A549 (cell line): ENCODE measurements at regions not wholly inside any gene's neighbourhood (a gene's known extent, or its start where the extent isn't known, plus 50 kb on each side); places are given as distances from the start of the nearest gene placed in this dataset.

ENCODE experiments used
- ATAC-seq, 2 experiments: fragments of 200-7000 bp in 1 of 2; fragments of >200 bp in 1 of 2; cut with Nextera tagmentation in 1 of 2; cut with Tn5 transposase in 1 of 2; 3 replicates each; pipeline versions ENCODE4 v1.8.0 to v1.9.1; 2018 to 2020; ENCODE audit warnings: mild to moderate bottlenecking in 1 of 2, moderate library complexity in 1 of 2
- CTCF ChIA-PET: fragments of 300-600 bp; sonication (Branson Sonifier 250); formaldehyde crosslinking; extraction: SDS; loops from one replicate; lab custom pipeline; 2021; ENCODE audit warnings: antibody characterized with exemption, inconsistent platforms; lab: Yijun Ruan, JAX
- POLR2A ChIA-PET: fragments of 350-600 bp; formaldehyde crosslinking; extraction: SDS; loops from one replicate; lab custom pipeline; 2021; ENCODE audit warnings: antibody characterized with exemption, inconsistent platforms; lab: Yijun Ruan, JAX
- DNase-seq, 2 experiments: peaks; one replicate each; pipeline versions ENCODE4 v3.0.0 to v3.0.0-alpha.2; 2011 to 2016; ENCODE audit warnings: low read depth in 1 of 2, low spot score in 1 of 2
- FAIRE-seq: peaks from 2 replicates; lab custom pipeline; 2011; peaks lifted over from hg19 to GRCh38; lab: Jason Lieb, UNC
- H3K27ac ChIP-seq, 2 experiments: fragments of >200 bp; sonication (Bioruptor Twin); formaldehyde crosslinking; 3 replicates each; pipeline ENCODE4 v1.5.1; 2016 to 2017
- H3K4me1 ChIP-seq: fragments of >200 bp; sonication (Bioruptor Twin); formaldehyde crosslinking; 3 replicates; pipeline ENCODE4 v1.6.1; 2016
- H3K4me2 ChIP-seq: fragments of >200 bp; sonication (Bioruptor Twin); formaldehyde crosslinking; 3 replicates; pipeline ENCODE4 v1.6.1; 2016
- H3K4me3 ChIP-seq: fragments of >200 bp; sonication (Bioruptor Twin); formaldehyde crosslinking; 3 replicates; pipeline ENCODE4 v1.5.1; 2016
- H3K9me3 ChIP-seq: fragments of >200 bp; sonication (Bioruptor Twin); formaldehyde crosslinking; 3 replicates; pipeline ENCODE4 v1.6.1; 2016
- CHD2 ChIP-seq: fragments of 150-350 bp; IDR thresholded peaks from 2 replicates; pipeline ENCODE4 v1.6.1; 2014; ENCODE audit warnings: low read length; ENCODE audit not compliant: partially characterized antibody
- EP300 ChIP-seq, 2 experiments: fragments of >200 bp; sonication (Bioruptor Twin); formaldehyde crosslinking; IDR thresholded peaks; 2 replicates in 1 of 2; 3 replicates in 1 of 2; pipeline ENCODE4 v1.6.1; 2016 to 2017
- ESRRA ChIP-seq: fragments of 150-350 bp; IDR thresholded peaks from 2 replicates; pipeline ENCODE4 v1.6.1; 2014; ENCODE audit warnings: mild to moderate bottlenecking, low read length, borderline replicate concordance
- FOSB ChIP-seq: fragments of 250-450 bp; sonication (Bioruptor Pico); IDR thresholded peaks from 2 replicates; pipeline ENCODE4 v1.5.0; 2020; ENCODE audit warnings: mild to moderate bottlenecking, moderate library complexity
- GATA3 ChIP-seq: IDR thresholded peaks from 2 replicates; pipeline ENCODE4 v1.6.1; 2012; ENCODE audit warnings: borderline replicate concordance
- HDAC2 ChIP-seq: fragments of 200-600 bp; sonication (generic); IDR thresholded peaks from 2 replicates; pipeline ENCODE4 v1.6.1; 2016
- JUNB ChIP-seq: fragments of >200 bp; sonication (Bioruptor Twin); formaldehyde crosslinking; IDR thresholded peaks from 2 replicates; pipeline ENCODE4 v1.6.1; 2016
- MAZ ChIP-seq: fragments of 150-350 bp; IDR thresholded peaks from 2 replicates; pipeline ENCODE4 v1.6.1; 2014; ENCODE audit warnings: antibody characterized with exemption, low read depth, low read length, borderline replicate concordance
- MYC ChIP-seq: IDR thresholded peaks from 2 replicates; pipeline ENCODE4 v1.6.1; 2012; ENCODE audit warnings: mild to moderate bottlenecking, inconsistent platforms, low read length, improper control_type of control experiment, borderline replicate concordance
- NR3C1 ChIP-seq: fragments of >200 bp; sonication (Bioruptor Twin); formaldehyde crosslinking; IDR thresholded peaks from 3 replicates; pipeline ENCODE4 v1.6.1; 2017
- PHF8 ChIP-seq: fragments of 200-600 bp; sonication (generic); IDR thresholded peaks from 2 replicates; pipeline ENCODE4 v1.6.1; 2016; ENCODE audit warnings: low read depth, mild to moderate bottlenecking, antibody characterized with exemption, moderate library complexity, borderline replicate concordance
- RAD21 ChIP-seq, 2 experiments: fragments of >200 bp in 1 of 2; sonication (Bioruptor Twin) in 1 of 2; formaldehyde crosslinking in 1 of 2; IDR thresholded peaks in 1 of 2; conservative IDR thresholded peaks in 1 of 2; 2 replicates in 1 of 2; 3 replicates in 1 of 2; pipeline ENCODE4 v1.6.1; 2012 to 2018; ENCODE audit warnings: inconsistent platforms in 1 of 2
- RCOR1 ChIP-seq: fragments of 150-350 bp; IDR thresholded peaks from 2 replicates; pipeline ENCODE4 v1.6.1; 2014; ENCODE audit warnings: antibody characterized with exemption, low read length, low read depth
- RFX5 ChIP-seq: fragments of 450-650 bp; IDR thresholded peaks from 2 replicates; pipeline ENCODE4 v1.7.1; 2014; ENCODE audit warnings: antibody characterized with exemption, mild to moderate bottlenecking, moderate library complexity
- SMC3 ChIP-seq: fragments of >200 bp; sonication (Bioruptor Twin); formaldehyde crosslinking; IDR thresholded peaks from 3 replicates; pipeline ENCODE4 v1.6.1; 2018; ENCODE audit warnings: inconsistent platforms
- TP53 ChIP-seq: fragments of 250-450 bp; sonication (Bioruptor Pico); IDR thresholded peaks from 2 replicates; pipeline ENCODE4 v1.5.0; 2021; ENCODE audit warnings: mild to moderate bottlenecking, moderate library complexity
- WGBS: methylation state at CpG from one replicate; pipeline ENCODE4 v1.1.6; 2017; ENCODE audit errors: missing lambda C conversion rate; 5-methylcytosine and 5-hydroxymethylcytosine counted together
- TF ChIP-seq, protein P1 (sequence below): fragments of >200 bp; sonication (Bioruptor Twin); formaldehyde crosslinking; IDR thresholded peaks from 2 replicates; pipeline ENCODE4 v1.6.1; 2016
- TF ChIP-seq, protein P2 (sequence below): fragments of >200 bp; sonication (Bioruptor Twin); formaldehyde crosslinking; IDR thresholded peaks from 3 replicates; pipeline ENCODE4 v1.5.1; 2016
- TF ChIP-seq, protein P3 (sequence below): IDR thresholded peaks from 2 replicates; pipeline ENCODE4 v1.6.1; 2012
- TF ChIP-seq, protein P4 (sequence below): fragments of 250-450 bp; sonication (Bioruptor Pico); IDR thresholded peaks from 2 replicates; pipeline ENCODE4 v1.5.0; 2020; ENCODE audit warnings: low read depth, mild to moderate bottlenecking, moderate library complexity
- TF ChIP-seq, protein P5 (sequence below): IDR thresholded peaks from 2 replicates; pipeline ENCODE4 v1.6.1; 2012
- TF ChIP-seq, protein P6 (sequence below): fragments of 200-600 bp; sonication (generic); IDR thresholded peaks from 2 replicates; pipeline ENCODE4 v1.6.1; 2016; ENCODE audit warnings: antibody characterized with exemption, mild to moderate bottlenecking, moderate library complexity
- TF ChIP-seq, protein P7 (sequence below): fragments of 450-650 bp; IDR thresholded peaks from 2 replicates; pipeline ENCODE4 v1.6.1; 2014; ENCODE audit warnings: antibody characterized with exemption
- TF ChIP-seq, protein P8 (sequence below): fragments of >200 bp; sonication (Bioruptor Twin); formaldehyde crosslinking; IDR thresholded peaks from 3 replicates; pipeline ENCODE4 v1.6.1; 2016

DNA sequence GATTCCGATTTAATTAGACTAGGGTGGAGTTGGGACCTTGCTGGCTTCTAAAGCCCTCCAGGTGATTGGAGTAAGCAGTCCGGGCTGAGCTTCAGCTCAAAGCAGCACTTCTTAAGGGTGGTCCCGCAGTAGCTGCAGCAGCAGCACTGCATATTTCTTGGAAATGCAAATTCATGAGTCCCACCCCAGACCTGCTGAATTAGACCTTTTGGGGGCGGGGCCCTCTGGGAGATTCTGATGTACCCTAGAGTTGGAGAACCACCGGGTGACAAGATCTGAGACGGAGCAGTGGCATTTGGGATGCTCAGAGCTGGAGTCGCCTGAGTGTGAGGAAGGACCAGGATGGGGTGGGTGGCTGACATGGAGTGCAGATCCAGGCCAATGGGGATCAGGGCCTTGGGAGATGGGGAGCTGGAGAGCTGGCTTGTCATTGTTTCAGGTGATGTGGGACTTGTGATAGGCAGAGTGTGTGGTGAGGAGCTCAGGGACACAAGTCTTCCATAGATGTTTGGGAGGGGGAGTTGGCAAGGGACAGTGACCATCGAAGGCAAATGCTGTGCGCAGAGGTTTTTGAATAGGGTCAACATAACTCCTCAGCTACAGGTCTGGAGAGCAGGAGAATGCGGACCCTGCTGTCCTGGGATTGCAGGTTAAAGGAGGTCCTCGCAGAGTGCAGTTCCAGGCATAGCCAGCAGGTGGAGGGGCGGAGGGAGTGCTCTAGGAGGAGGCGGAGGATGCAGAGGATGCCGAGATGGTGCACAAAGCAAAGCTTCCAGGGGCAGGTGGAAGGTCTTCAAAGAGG lies 130.9 kb upstream of the RAB12 start:
- no peak overlapping the region for H3K4me2 ChIP-seq
- POLR2A ChIA-PET = no interaction called here
- TF ChIP-seq GATA3 = no peak
- no peak for TF ChIP-seq RFX5
- TF ChIP-seq, protein P1, sequence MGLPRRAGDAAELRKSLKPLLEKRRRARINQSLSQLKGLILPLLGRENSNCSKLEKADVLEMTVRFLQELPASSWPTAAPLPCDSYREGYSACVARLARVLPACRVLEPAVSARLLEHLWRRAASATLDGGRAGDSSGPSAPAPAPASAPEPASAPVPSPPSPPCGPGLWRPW = no peak
- TF ChIP-seq, protein P2, sequence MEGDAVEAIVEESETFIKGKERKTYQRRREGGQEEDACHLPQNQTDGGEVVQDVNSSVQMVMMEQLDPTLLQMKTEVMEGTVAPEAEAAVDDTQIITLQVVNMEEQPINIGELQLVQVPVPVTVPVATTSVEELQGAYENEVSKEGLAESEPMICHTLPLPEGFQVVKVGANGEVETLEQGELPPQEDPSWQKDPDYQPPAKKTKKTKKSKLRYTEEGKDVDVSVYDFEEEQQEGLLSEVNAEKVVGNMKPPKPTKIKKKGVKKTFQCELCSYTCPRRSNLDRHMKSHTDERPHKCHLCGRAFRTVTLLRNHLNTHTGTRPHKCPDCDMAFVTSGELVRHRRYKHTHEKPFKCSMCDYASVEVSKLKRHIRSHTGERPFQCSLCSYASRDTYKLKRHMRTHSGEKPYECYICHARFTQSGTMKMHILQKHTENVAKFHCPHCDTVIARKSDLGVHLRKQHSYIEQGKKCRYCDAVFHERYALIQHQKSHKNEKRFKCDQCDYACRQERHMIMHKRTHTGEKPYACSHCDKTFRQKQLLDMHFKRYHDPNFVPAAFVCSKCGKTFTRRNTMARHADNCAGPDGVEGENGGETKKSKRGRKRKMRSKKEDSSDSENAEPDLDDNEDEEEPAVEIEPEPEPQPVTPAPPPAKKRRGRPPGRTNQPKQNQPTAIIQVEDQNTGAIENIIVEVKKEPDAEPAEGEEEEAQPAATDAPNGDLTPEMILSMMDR = peak; percentile 43; the same call in 2 of the 3 replicates
- TF ChIP-seq RAD21 (conservative IDR thresholded peaks at IDR 0.05 in 1 of 2, IDR thresholded peaks at IDR 0.05 in 1 of 2) = peak in 1 of 2 experiments; percentile 27; a peak in 3 of 5 replicates
- no peak for TF ChIP-seq ESRRA
- no peak for TF ChIP-seq MYC
- TF ChIP-seq, protein P3, sequence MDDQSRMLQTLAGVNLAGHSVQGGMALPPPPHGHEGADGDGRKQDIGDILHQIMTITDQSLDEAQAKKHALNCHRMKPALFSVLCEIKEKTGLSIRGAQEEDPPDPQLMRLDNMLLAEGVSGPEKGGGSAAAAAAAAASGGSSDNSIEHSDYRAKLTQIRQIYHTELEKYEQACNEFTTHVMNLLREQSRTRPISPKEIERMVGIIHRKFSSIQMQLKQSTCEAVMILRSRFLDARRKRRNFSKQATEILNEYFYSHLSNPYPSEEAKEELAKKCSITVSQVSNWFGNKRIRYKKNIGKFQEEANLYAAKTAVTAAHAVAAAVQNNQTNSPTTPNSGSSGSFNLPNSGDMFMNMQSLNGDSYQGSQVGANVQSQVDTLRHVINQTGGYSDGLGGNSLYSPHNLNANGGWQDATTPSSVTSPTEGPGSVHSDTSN = no peak
- no peak for TF ChIP-seq JUNB
- TF ChIP-seq NR3C1 = no peak
- TF ChIP-seq, protein P4, sequence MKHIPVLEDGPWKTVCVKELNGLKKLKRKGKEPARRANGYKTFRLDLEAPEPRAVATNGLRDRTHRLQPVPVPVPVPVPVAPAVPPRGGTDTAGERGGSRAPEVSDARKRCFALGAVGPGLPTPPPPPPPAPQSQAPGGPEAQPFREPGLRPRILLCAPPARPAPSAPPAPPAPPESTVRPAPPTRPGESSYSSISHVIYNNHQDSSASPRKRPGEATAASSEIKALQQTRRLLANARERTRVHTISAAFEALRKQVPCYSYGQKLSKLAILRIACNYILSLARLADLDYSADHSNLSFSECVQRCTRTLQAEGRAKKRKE = no peak
- TF ChIP-seq, protein P5, sequence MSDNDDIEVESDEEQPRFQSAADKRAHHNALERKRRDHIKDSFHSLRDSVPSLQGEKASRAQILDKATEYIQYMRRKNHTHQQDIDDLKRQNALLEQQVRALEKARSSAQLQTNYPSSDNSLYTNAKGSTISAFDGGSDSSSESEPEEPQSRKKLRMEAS = no peak
- TF ChIP-seq EP300 (IDR thresholded peaks at IDR 0.05) = no peak
- peak; percentile 39; the same call in 2 of the 3 replicates for TF ChIP-seq SMC3
- no peaks in the 10 kb centered on the region; the same call in 2 of the 3 replicates for H3K4me1 ChIP-seq
- FAIRE-seq (no peak), ATAC-seq (peak; percentile 85 to 94), DNase-seq (peak; percentile 51 to 67)
- no peak overlapping the region for H3K4me3 ChIP-seq
- H3K27ac ChIP-seq = no peak overlapping the region
- no peaks in the 10 kb centered on the region for H3K9me3 ChIP-seq
- CTCF ChIA-PET = interaction anchor here (0.7 to 4.7 kb wide), 22 partner anchors 8 to 1258 kb away, joined by 3 to 55 read pairs (median 3); partner anchors contain the start of gene PTPRM
- whole genome bisulfite sequencing = 39% methylated on average over 14 of the region's 14 CpGs

DNA sequence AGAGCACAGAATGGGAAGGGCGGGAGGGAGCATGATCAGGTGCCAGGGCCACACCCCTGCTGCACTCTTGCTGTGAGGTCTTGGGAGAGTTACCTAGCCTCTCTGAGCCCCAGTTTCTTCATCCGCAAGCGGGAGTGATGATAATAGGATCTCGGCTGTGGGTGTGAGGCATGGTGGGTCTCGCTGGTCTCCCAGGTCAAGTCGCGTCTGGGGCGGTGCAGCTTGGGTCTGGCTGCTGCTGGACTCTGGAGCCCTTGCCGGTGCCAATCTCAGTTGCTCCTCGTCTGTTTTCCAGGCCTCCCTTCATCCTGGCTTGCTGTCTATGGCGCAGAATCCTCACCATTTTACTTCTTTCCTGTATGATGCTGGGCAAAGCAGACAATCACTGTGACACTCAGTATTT lies 130.3 kb upstream of the RAB12 start:
- TF ChIP-seq EP300 (IDR thresholded peaks at IDR 0.05) (no peak), PHF8 (no peak), CHD2 (no peak), HDAC2 (no peak), TP53 (no peak), RCOR1 (no peak), MAZ (no peak), FOSB (CRISPR knock-in tag) (no peak)
- TF ChIP-seq, protein P6, sequence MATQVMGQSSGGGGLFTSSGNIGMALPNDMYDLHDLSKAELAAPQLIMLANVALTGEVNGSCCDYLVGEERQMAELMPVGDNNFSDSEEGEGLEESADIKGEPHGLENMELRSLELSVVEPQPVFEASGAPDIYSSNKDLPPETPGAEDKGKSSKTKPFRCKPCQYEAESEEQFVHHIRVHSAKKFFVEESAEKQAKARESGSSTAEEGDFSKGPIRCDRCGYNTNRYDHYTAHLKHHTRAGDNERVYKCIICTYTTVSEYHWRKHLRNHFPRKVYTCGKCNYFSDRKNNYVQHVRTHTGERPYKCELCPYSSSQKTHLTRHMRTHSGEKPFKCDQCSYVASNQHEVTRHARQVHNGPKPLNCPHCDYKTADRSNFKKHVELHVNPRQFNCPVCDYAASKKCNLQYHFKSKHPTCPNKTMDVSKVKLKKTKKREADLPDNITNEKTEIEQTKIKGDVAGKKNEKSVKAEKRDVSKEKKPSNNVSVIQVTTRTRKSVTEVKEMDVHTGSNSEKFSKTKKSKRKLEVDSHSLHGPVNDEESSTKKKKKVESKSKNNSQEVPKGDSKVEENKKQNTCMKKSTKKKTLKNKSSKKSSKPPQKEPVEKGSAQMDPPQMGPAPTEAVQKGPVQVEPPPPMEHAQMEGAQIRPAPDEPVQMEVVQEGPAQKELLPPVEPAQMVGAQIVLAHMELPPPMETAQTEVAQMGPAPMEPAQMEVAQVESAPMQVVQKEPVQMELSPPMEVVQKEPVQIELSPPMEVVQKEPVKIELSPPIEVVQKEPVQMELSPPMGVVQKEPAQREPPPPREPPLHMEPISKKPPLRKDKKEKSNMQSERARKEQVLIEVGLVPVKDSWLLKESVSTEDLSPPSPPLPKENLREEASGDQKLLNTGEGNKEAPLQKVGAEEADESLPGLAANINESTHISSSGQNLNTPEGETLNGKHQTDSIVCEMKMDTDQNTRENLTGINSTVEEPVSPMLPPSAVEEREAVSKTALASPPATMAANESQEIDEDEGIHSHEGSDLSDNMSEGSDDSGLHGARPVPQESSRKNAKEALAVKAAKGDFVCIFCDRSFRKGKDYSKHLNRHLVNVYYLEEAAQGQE = no peak
- TF ChIP-seq, protein P7, sequence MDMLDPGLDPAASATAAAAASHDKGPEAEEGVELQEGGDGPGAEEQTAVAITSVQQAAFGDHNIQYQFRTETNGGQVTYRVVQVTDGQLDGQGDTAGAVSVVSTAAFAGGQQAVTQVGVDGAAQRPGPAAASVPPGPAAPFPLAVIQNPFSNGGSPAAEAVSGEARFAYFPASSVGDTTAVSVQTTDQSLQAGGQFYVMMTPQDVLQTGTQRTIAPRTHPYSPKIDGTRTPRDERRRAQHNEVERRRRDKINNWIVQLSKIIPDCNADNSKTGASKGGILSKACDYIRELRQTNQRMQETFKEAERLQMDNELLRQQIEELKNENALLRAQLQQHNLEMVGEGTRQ = no peak
- TF ChIP-seq, protein P8, sequence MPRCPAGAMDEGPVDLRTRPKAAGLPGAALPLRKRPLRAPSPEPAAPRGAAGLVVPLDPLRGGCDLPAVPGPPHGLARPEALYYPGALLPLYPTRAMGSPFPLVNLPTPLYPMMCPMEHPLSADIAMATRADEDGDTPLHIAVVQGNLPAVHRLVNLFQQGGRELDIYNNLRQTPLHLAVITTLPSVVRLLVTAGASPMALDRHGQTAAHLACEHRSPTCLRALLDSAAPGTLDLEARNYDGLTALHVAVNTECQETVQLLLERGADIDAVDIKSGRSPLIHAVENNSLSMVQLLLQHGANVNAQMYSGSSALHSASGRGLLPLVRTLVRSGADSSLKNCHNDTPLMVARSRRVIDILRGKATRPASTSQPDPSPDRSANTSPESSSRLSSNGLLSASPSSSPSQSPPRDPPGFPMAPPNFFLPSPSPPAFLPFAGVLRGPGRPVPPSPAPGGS = no peak
- TF ChIP-seq, protein P1 = no peak
- Histone ChIP-seq H3K4me2 (no peak overlapping the region), H3K4me1 (no peaks in the 10 kb centered on the region; the same call in 2 of the 3 replicates), H3K4me3 (no peak overlapping the region), H3K9me3 (no peaks in the 10 kb centered on the region), H3K27ac (no peak overlapping the region)
- FAIRE-seq = no peak
- ChIA-PET POLR2A (no interaction called here), CTCF (interaction anchor here (0.7 to 4.7 kb wide), 18 partner anchors 8 to 1259 kb away, joined by 3 to 55 read pairs (median 4); partner anchors contain the start of gene PTPRM)
- ATAC-seq = peak; percentile 25 to 30; a peak in 2 of 6 replicates
- WGBS = 69% methylated on average over 9 of the region's 11 CpGs
- no peak for DNase-seq
